A673 (cell line): ENCODE measurements at regions not wholly inside any gene's neighbourhood (a gene's known extent, or its start where the extent isn't known, plus 50 kb on each side); places are given as distances from the start of the nearest gene placed in this dataset.

Experiments used
- BruUV-seq: library from RNA; stranded (reverse); fragments of 400-500 nt; replicated peaks from 2 replicates; lab custom pipeline; 2021; lab: Mats Ljungman, UMichigan
- CTCF ChIA-PET: fragments of 300-600 bp; sonication (Branson Sonifier 250); formaldehyde crosslinking; loops from one replicate; lab custom pipeline; 2022; ENCODE audit warnings: antibody characterized with exemption; lab: Charles Lee
- POLR2A ChIA-PET: fragments of 300-600 bp; sonication (Branson Sonifier 250); formaldehyde crosslinking; loops from one replicate; lab custom pipeline; 2022; ENCODE audit warnings: antibody characterized with exemption; ENCODE audit not compliant: low non-redundant PET; lab: Charles Lee
- DNase-seq: peaks from one replicate; pipeline ENCODE4 v3.0.0-alpha.2; 2015; ENCODE audit warnings: low spot score
- H3K27ac ChIP-seq: fragments of 200-600 bp; sonication (generic); 2 replicates; pipeline ENCODE4 v1.5.1; 2016; ENCODE audit warnings: mixed run types, low read depth, mild to moderate bottlenecking, mixed read lengths, antibody characterized with exemption, low read length; ENCODE audit not compliant: poor library complexity, severe bottlenecking
- H3K27me3 ChIP-seq: fragments of 200-600 bp; sonication (generic); replicated peaks from 2 replicates; pipeline ENCODE4 v1.6.1; 2017; ENCODE audit warnings: mixed run types, low read depth, mild to moderate bottlenecking, mixed read lengths, antibody characterized with exemption, low read length; ENCODE audit not compliant: insufficient read depth, poor library complexity
- H3K36me3 ChIP-seq: fragments of 200-600 bp; sonication (generic); 2 replicates; pipeline ENCODE4 v1.6.1; 2016; ENCODE audit warnings: mixed run types, mild to moderate bottlenecking, mixed read lengths, antibody characterized with exemption, low read length; ENCODE audit not compliant: insufficient read depth, poor library complexity, severe bottlenecking
- H3K4me1 ChIP-seq: fragments of 200-600 bp; sonication (generic); 2 replicates; pipeline ENCODE4 v1.6.1; 2017; ENCODE audit warnings: mixed run types, mild to moderate bottlenecking, mixed read lengths, antibody characterized with exemption, low read length; ENCODE audit not compliant: insufficient read depth, poor library complexity, severe bottlenecking
- H3K4me3 ChIP-seq: fragments of 200-600 bp; sonication (generic); 2 replicates; pipeline ENCODE4 v1.5.1; 2016; ENCODE audit warnings: low read depth, mixed run types, mild to moderate bottlenecking, mixed read lengths, low read length; ENCODE audit not compliant: poor library complexity, severe bottlenecking
- H3K9me3 ChIP-seq: fragments of 200-600 bp; sonication (generic); 2 replicates; pipeline ENCODE4 v1.6.1; 2016; ENCODE audit warnings: mixed run types, low read depth, mild to moderate bottlenecking, mixed read lengths, antibody characterized with exemption, low read length; ENCODE audit not compliant: poor library complexity, severe bottlenecking
- EZH2 ChIP-seq: fragments of 200-600 bp; sonication (generic); IDR thresholded peaks from 2 replicates; pipeline ENCODE4 v1.6.1; 2017; ENCODE audit warnings: borderline replicate concordance, low read depth, mild to moderate bottlenecking, mixed read lengths, antibody characterized with exemption, low read length; ENCODE audit not compliant: poor library complexity, severe bottlenecking
- intact Hi-C: fragments of 100-400 bp; cut with micrococcal nuclease; formaldehyde crosslinking; loops from one replicate; pipeline ENCODE4 v1.10.0; 2022; ENCODE audit not compliant: unreplicated experiment
- TF ChIP-seq, protein P1 (sequence below): fragments of 300-800, 200-600 bp; sonication (generic); conservative IDR thresholded peaks from 2 replicates; pipeline ENCODE4 v1.5.1; 2017; ENCODE audit warnings: low read depth, mild to moderate bottlenecking, antibody characterized with exemption, low read length, moderate library complexity, mixed read lengths

DNA sequence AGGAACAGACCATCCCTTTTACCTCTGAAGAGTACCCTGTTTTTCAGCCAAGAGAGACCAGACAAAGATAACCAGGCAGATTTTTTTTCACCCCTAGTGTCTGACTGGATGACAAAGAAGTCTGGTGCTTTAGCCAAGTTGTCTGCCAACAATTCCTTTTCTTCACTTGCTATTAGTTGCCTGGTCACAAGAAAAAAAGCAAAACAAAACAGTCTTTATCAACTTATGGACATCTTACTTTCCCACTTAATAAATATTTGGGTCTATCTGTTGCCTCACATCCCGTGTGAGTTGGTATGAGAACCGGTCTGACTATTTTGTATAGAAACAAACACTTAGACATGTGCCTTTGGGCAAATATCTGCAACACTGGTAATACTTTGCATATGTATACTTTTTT lies 662.9 kb downstream of the PLPP3 start:
- Histone ChIP-seq H3K4me1 (no peaks in the 10 kb centered on the region), H3K27me3 (no peaks in the 10 kb centered on the region), H3K9me3 (no peaks in the 10 kb centered on the region), H3K27ac (no peak overlapping the region), H3K4me3 (no peak overlapping the region), H3K36me3 (no peaks in the 10 kb centered on the region)
- intact Hi-C loops = no loop called here
- no peak for DNase-seq
- POLR2A ChIA-PET = no interaction called here
- TF ChIP-seq EZH2 = no peak
- TF ChIP-seq, protein P1, sequence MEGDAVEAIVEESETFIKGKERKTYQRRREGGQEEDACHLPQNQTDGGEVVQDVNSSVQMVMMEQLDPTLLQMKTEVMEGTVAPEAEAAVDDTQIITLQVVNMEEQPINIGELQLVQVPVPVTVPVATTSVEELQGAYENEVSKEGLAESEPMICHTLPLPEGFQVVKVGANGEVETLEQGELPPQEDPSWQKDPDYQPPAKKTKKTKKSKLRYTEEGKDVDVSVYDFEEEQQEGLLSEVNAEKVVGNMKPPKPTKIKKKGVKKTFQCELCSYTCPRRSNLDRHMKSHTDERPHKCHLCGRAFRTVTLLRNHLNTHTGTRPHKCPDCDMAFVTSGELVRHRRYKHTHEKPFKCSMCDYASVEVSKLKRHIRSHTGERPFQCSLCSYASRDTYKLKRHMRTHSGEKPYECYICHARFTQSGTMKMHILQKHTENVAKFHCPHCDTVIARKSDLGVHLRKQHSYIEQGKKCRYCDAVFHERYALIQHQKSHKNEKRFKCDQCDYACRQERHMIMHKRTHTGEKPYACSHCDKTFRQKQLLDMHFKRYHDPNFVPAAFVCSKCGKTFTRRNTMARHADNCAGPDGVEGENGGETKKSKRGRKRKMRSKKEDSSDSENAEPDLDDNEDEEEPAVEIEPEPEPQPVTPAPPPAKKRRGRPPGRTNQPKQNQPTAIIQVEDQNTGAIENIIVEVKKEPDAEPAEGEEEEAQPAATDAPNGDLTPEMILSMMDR = no peak
- CTCF ChIA-PET = no interaction called here
- BruUV-seq = no TSS peak

DNA sequence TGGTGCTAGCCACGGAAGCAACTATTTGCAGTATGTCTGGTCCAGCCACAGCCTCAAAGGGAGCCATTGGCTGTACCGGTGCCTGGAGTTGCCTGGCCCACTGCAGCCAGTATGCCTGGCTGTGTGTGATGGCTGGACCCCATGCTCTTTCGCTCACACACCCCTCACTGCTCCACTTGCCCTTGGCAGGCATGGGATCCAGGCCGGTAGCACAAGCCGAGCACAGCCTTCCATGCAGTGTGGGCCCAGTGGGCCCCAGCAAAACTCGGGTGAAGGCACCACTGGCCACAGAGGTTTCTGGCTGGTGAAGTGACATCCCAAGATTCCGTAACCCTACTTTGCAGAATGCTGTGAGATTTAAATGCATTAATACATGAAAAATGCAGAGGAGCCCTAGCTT lies 665.8 kb downstream of the PLPP3 start:
- H3K4me3 ChIP-seq = no peak overlapping the region
- H3K4me1 ChIP-seq = no peaks in the 10 kb centered on the region
- no peak overlapping the region for H3K27ac ChIP-seq
- no TSS peak for BruUV-seq
- DNase-seq = no peak
- intact Hi-C loops = no loop called here
- ChIA-PET CTCF (no interaction called here), POLR2A (no interaction called here)
- H3K9me3 ChIP-seq = no peaks in the 10 kb centered on the region
- H3K36me3 ChIP-seq = no peaks in the 10 kb centered on the region
- no peak for TF ChIP-seq EZH2
- TF ChIP-seq, protein P1 = no peak
- H3K27me3 ChIP-seq = no peaks in the 10 kb centered on the region

DNA sequence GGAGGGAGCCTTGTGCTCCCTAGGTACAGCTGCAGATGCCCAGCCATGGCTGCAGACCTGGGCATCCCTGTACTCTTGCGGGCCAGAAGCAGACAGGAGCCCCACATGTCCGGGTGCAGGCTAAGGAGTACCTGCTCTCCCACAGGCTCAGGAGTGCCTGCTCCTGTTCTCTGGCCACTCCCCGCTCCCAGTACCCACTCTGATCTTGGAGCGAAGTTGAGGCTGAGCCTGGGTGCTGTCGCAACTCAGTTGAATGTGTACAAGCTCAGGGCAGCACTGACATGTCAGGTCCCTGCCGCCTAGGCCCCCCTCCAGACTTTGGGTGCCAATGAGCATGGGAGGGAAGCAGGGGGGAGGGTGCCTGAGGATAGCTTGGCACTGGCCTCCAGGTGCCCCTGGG lies 666.9 kb downstream of the PLPP3 start:
- H3K9me3 ChIP-seq = no peaks in the 10 kb centered on the region
- H3K4me1 ChIP-seq = no peaks in the 10 kb centered on the region
- TF ChIP-seq, protein P1 = no peak
- TF ChIP-seq EZH2 = no peak
- ChIA-PET POLR2A (no interaction called here), CTCF (no interaction called here)
- intact Hi-C loops = no loop called here
- no peaks in the 10 kb centered on the region for H3K27me3 ChIP-seq
- no TSS peak for BruUV-seq
- no peak overlapping the region for H3K27ac ChIP-seq
- DNase-seq = no peak
- H3K36me3 ChIP-seq = no peaks in the 10 kb centered on the region
- H3K4me3 ChIP-seq = no peak overlapping the region
